ENCODE measurements at regions not wholly inside any gene's neighbourhood (a gene's known extent, or its start where the extent isn't known, plus 50 kb on each side); places are given as distances from the start of the nearest gene placed in this dataset.

DNA sequence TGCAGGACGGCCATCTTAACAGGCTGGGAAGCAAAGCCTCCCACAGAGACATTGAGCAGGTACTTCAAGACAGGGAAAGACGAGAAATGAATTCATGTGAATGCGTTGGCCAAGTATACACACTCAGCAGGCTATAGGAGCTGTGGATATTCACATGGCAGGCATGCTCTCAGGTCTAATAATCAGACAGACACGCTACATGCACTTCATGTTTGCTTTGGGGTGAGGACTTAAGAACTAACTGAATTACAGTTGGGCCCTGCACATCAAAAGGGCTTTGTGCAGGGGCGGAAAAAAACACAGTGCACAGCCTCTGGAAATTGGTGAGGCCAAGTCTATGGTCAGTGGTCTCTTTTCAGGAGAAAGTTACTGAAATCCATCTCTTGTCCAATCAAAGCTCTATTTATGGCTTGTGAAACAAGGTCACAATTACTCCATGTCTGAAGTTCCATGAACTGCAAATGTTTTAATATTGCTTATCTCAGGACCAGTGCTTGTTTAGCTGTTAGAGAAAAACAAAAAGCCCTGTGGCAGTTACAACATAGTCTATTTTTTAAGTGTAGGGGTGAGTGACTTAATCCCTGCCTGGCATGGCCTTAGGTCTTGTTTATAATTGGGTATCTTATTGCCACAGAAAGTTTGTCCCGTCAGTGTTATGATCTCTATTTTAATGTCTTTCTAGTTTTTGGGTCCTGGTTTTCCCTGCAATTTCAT is 100.6 kb upstream of the GOLGA6L6 start:
- TF ChIP-seq, protein P1, sequence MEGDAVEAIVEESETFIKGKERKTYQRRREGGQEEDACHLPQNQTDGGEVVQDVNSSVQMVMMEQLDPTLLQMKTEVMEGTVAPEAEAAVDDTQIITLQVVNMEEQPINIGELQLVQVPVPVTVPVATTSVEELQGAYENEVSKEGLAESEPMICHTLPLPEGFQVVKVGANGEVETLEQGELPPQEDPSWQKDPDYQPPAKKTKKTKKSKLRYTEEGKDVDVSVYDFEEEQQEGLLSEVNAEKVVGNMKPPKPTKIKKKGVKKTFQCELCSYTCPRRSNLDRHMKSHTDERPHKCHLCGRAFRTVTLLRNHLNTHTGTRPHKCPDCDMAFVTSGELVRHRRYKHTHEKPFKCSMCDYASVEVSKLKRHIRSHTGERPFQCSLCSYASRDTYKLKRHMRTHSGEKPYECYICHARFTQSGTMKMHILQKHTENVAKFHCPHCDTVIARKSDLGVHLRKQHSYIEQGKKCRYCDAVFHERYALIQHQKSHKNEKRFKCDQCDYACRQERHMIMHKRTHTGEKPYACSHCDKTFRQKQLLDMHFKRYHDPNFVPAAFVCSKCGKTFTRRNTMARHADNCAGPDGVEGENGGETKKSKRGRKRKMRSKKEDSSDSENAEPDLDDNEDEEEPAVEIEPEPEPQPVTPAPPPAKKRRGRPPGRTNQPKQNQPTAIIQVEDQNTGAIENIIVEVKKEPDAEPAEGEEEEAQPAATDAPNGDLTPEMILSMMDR (IDR thresholded peaks at IDR 0.05): no peak
- TF ChIP-seq POLR2A (IDR thresholded peaks at IDR 0.05): no peak

Data from right lobe of liver (tissue), 4 donors.